Activated T-cell treated with anti-CD3 and anti-CD28 coated beads, Interleukin-2, amount 50 U/mL, for 24 hours (primary cell): ENCODE measurements at regions not wholly inside any gene's neighbourhood (a gene's known extent, or its start where the extent isn't known, plus 50 kb on each side); places are given as distances from the start of the nearest gene placed in this dataset.
"Not testable (repeated sequence)": the region's sequence is repeated elsewhere in the genome, so short reads cannot be mapped to it uniquely, and the experiment has no call there.

ENCODE experiments used
- DNase-seq: peaks from one replicate; pipeline ENCODE4 v3.0.0-alpha.2; 2020
- H3K27ac Mint-ChIP-seq: 2 replicates; pipeline ENCODE4 v1.8.0; 2020; ENCODE audit warnings: mild to moderate bottlenecking, mixed read lengths
- H3K27me3 Mint-ChIP-seq: 2 replicates; pipeline ENCODE4 v1.8.0; 2020; ENCODE audit warnings: mixed read lengths
- H3K36me3 Mint-ChIP-seq: 2 replicates; pipeline ENCODE4 v1.8.0; 2020; ENCODE audit warnings: low read depth, mixed read lengths
- H3K4me1 Mint-ChIP-seq: 2 replicates; pipeline ENCODE4 v1.8.0; 2020; ENCODE audit warnings: low read depth, mixed read lengths
- H3K4me3 Mint-ChIP-seq: 2 replicates; pipeline ENCODE4 v1.8.0; 2020; ENCODE audit warnings: mild to moderate bottlenecking, moderate library complexity, mixed read lengths
- H3K9me3 Mint-ChIP-seq: 2 replicates; pipeline ENCODE4 v1.8.0; 2020; ENCODE audit warnings: mixed read lengths

DNA sequence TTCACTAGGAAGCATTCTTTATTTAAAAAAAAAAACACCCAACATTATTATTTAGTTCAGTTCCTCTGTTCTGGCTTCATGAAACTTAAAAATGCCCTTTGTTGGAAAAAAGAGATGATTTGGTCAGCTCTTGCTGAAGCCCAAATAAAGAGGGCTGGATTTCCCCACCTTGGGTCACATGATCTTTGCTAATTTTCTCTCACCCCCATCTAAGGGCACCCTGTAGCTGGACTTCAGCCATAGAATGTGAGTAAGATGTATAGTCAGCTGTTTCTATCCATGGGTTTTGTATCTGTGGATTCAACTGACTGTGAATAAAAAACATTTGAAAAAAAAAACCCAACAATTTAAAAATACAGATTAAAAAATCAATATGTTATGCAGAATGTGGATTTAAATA is 213.9 kb upstream of the SULF2 start:
- H3K9me3 Mint-ChIP-seq = peaks cover 3% of the 10 kb centered on the region
- no peak overlapping the region for H3K27ac Mint-ChIP-seq
- no peak overlapping the region for H3K4me3 Mint-ChIP-seq
- no peak for DNase-seq
- no peaks in the 10 kb centered on the region for H3K36me3 Mint-ChIP-seq
- H3K4me1 Mint-ChIP-seq = no peaks in the 10 kb centered on the region
- H3K27me3 Mint-ChIP-seq = peaks cover 16% of the 10 kb centered on the region

GRCh38 chr20:47998736-47999135 is 213.5 kb upstream of the SULF2 start:
- H3K4me1 Mint-ChIP-seq = no peaks in the 10 kb centered on the region
- DNase-seq = no peak
- H3K9me3 Mint-ChIP-seq = peaks cover 3% of the 10 kb centered on the region
- H3K36me3 Mint-ChIP-seq = no peaks in the 10 kb centered on the region
- no peak overlapping the region for H3K4me3 Mint-ChIP-seq
- peaks cover 13% of the 10 kb centered on the region for H3K27me3 Mint-ChIP-seq
- no peak overlapping the region for H3K27ac Mint-ChIP-seq

- Mint-ChIP-seq H3K4me1 (no peaks in the 10 kb centered on the region), H3K27ac (no peak overlapping the region), H3K4me3 (no peak overlapping the region), H3K27me3 (peaks cover 5% of the 10 kb centered on the region), H3K9me3 (peaks cover 5% of the 10 kb centered on the region), H3K36me3 (no peaks in the 10 kb centered on the region)
- DNase-seq = no peak
Measured at GRCh38 chr20:47995661-47996060, 210.4 kb upstream of the SULF2 start.

DNA sequence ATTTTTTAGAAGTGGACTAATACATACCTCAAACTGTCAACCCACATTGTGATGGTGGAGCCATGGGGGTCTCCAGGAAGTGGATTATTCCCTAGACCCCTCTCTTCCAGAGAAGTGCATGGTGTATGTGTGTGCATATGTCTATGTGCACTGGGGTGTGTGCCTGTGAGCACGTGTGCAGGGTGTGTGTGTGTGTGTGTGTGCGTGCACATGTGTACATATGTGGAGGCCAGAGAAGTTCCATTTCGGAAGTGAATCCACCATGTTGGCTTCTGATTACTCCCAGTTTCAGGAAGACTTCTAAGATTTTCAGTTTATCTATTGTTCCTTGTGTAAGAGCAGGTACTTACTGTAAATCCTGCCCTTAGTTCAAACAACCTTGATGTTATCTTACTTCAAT is 208.5 kb upstream of the SULF2 start:
- H3K36me3 Mint-ChIP-seq = no peaks in the 10 kb centered on the region

DNA sequence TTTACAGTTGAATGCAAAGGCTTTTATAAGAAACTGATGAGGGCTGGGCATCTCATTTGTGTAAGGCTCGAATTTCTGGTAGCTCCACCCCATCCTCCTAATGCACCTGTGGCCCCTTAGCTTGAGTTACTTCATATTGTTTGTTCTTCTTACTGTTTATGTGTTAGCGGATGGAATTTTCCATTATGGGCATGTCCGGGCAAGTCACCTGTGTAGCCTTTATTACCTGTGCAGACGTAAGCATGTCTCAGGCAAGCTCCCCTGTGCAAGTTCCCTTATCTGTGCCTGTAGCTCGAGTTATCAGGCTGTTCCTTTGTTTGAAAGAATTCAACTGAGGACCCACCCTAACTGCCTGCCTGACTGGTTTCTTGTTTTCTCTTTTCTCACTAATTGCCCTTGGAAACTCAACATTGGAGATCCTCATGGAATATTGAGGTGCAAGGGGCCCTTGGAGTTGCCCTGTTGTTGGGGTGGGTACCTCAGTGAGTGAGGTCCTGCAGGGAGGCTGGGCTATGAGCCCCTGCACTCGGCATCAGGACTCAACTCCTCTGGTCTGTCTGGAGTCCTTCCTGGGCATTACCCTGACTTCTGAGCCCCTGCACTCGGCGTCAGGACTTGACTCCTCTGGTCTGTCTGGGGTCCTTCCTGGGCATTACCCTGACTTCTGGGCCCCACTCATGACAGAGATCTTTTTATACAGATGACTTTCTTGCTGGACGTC is 207.9 kb upstream of the SULF2 start:
- Mint-ChIP-seq H3K4me1 (no peaks in the 10 kb centered on the region), H3K27ac (no peak overlapping the region), H3K27me3 (peaks cover 15% of the 10 kb centered on the region), H3K4me3 (no peak overlapping the region), H3K9me3 (peaks cover 5% of the 10 kb centered on the region), H3K36me3 (no peaks in the 10 kb centered on the region)
- no peak for DNase-seq

More for the DNA sequence above, 208.5 kb upstream of the SULF2 start:
- no peak for DNase-seq
- Mint-ChIP-seq H3K27me3 (peaks cover 15% of the 10 kb centered on the region), H3K4me1 (no peaks in the 10 kb centered on the region), H3K9me3 (peaks cover 5% of the 10 kb centered on the region), H3K27ac (no peak overlapping the region), H3K4me3 (no peak overlapping the region)

DNA sequence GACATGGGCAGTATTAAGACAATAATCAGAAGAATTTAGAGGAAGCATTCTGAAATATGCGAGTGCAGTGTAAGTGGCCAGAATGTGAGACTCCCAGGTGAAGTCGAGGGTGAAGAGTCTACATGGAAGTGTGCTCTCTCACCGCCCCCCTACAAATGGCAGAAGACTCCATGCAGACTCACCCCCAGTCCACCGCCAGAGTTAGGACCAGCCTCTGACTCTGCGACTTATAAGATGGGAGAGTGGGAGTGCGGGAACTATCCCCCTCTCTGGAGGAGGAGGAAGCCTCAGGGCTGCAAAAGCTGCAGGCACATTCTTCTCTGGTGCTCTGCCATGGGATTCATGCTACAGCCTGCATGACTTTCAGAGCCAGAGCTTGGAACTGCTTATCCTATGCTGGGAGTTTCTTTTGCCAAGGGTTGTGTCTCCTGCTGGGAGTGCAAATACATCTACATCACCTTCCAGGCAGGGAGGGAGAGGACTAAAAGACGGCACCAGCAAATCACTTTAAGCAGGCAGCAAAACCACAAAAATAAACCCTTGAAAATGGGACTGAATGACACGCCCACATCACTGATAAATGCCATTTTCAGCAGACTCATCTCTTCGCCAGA is 206.7 kb upstream of the SULF2 start:
- no peak overlapping the region for H3K4me3 Mint-ChIP-seq
- DNase-seq = no peak
- H3K36me3 Mint-ChIP-seq = no peaks in the 10 kb centered on the region
- peaks cover 10% of the 10 kb centered on the region for H3K27me3 Mint-ChIP-seq
- no peaks in the 10 kb centered on the region for H3K4me1 Mint-ChIP-seq
- H3K9me3 Mint-ChIP-seq = peaks cover 5% of the 10 kb centered on the region
- H3K27ac Mint-ChIP-seq = no peak overlapping the region

DNA sequence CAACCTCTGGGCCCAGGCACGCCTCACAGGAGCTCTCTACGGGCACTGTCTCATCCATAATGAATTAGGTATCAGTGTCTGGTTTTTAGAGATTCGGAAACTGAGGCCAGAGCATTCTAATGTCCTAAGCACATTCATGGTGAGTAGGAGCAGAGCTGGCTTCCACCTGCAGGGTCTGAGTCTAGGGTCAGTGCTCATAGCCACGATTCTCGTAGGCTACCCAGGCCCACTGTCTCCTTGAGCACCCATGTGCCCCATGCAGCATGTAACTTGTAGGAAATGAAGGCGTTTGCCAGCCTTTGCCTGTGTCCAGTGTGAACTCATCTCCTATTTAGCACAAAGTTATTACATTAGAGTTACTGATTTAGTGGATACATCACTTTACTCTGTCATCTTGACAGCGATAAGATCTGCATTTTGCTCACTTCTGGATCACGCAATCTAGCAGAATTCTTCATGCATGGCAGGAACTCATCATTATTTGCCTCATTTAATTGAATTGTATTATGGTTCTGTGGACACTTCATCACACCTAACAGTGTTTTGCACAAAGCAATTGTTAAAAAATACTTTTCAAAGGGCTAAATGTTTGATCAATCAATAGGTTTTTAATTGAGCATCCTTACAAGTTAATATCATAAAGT is 205.3 kb upstream of the SULF2 start:
- DNase-seq = no peak
- no peaks in the 10 kb centered on the region for H3K36me3 Mint-ChIP-seq
- H3K4me3 Mint-ChIP-seq = no peak overlapping the region
- no peaks in the 10 kb centered on the region for H3K4me1 Mint-ChIP-seq
- H3K27me3 Mint-ChIP-seq = peaks cover 10% of the 10 kb centered on the region
- peaks cover 5% of the 10 kb centered on the region for H3K9me3 Mint-ChIP-seq
- no peak overlapping the region for H3K27ac Mint-ChIP-seq

GRCh38 chr20:47989957-47990356 is 204.7 kb upstream of the SULF2 start:
- Mint-ChIP-seq H3K4me3 (no peak overlapping the region), H3K27me3 (peaks cover 10% of the 10 kb centered on the region), H3K4me1 (no peaks in the 10 kb centered on the region), H3K36me3 (no peaks in the 10 kb centered on the region), H3K9me3 (peaks cover 5% of the 10 kb centered on the region), H3K27ac (no peak overlapping the region)
- DNase-seq = no peak

- H3K27me3 Mint-ChIP-seq = peaks cover 12% of the 10 kb centered on the region
- no peak overlapping the region for H3K27ac Mint-ChIP-seq
Measured at GRCh38 chr20:47988676-47989075, 203.4 kb upstream of the SULF2 start.

GRCh38 chr20:47985092-47985850 is 200.0 kb upstream of the SULF2 start:
- Mint-ChIP-seq H3K4me3 (no peak overlapping the region), H3K36me3 (no peaks in the 10 kb centered on the region), H3K4me1 (no peaks in the 10 kb centered on the region), H3K27ac (no peak overlapping the region), H3K9me3 (no peaks in the 10 kb centered on the region), H3K27me3 (peaks cover 26% of the 10 kb centered on the region)
- no peak for DNase-seq

More at GRCh38 chr20:47988676-47989075, 203.4 kb upstream of the SULF2 start:
- Mint-ChIP-seq H3K9me3 (peaks cover 5% of the 10 kb centered on the region), H3K4me1 (no peaks in the 10 kb centered on the region), H3K4me3 (no peak overlapping the region), H3K36me3 (no peaks in the 10 kb centered on the region)
- DNase-seq = no peak

DNA sequence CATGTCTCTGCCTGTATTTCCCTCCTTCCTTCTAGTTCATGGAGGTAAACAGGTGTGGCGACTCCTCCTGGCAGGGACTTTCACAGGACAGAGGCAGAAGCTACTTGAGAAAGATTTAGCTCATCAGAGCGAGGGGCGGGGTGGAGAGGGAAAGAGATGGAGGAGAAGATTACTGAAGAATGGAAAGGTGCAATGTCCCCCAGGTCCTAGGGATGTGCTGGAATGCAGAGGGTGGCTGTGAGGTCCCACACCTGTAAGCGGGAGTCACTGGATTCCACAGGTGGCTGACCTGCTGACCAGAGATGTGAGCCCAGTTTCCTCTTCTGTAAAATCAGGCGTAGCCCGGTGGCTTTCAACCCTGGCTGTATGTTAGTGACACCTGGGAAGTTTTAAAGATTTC is 199.2 kb upstream of the SULF2 start:
- Mint-ChIP-seq H3K27ac (no peak overlapping the region), H3K4me3 (no peak overlapping the region), H3K27me3 (peaks cover 18% of the 10 kb centered on the region), H3K4me1 (no peaks in the 10 kb centered on the region), H3K36me3 (no peaks in the 10 kb centered on the region), H3K9me3 (no peaks in the 10 kb centered on the region)
- DNase-seq = no peak

DNA sequence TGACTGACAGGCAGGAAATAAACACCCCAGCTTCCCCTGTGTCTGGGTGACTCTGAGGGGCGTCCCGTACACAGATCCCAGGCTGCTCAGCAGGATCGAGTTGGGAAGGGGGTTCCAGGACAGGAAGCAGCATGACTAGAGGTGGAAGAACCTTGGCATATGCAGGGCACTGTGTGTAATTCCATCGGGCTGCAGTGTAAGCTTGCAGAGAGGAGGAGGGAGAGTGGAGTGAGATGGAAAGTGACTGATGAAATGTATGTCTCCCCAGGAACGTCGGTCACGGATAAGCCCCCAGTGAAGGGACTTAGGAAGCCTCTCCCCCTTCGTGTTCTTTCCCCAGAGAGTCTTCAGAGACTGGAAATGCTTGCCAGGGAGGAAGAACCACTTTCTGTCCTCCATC is 198.4 kb upstream of the SULF2 start:
- H3K36me3 Mint-ChIP-seq, H3K9me3 Mint-ChIP-seq, DNase-seq, H3K4me3 Mint-ChIP-seq, H3K4me1 Mint-ChIP-seq, H3K27ac Mint-ChIP-seq: not testable (repeated sequence)
- H3K27me3 Mint-ChIP-seq = peaks cover 22% of the 10 kb centered on the region

DNA sequence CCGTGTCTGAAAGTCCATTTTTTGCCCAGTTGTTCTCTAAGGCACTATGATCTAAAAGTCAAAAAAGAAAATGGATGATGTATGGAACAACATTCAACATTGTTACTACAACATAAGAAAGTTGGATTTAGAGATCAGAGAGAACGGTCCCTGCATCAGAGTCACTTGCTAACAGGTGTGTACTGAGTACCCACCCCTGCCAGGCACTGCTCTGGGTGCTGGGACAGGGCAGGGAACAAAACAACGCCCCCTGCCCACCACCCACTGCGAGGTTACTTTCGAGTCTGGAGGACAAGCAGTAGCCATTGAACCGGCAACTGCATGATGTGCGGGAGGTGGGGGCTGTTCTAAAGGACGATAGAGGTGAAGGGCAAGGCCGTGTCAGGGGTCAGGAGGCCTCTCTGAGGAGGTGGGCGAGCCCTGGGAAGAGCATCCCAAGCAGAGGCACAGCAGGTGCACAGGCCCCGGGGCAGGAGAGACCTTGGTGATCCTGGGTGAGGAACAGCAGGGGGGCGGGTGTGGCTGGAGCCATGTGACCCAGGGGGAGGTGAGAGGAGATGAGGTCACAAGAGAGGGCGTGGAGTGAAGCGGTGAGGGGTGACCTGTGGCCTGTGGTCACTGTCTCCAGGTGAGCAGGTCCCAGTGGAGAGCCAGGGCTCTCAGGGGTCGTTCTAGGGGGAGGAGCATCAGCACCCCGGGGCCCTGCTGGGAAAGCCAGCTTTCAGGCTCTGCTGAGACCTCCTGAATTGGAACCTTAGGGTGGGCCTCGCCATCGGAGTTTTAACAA is 197.5 kb upstream of the SULF2 start:
- Mint-ChIP-seq H3K9me3 (no peaks in the 10 kb centered on the region), H3K36me3 (no peaks in the 10 kb centered on the region), H3K4me1 (peaks cover 3% of the 10 kb centered on the region), H3K4me3 (no peak overlapping the region), H3K27ac (no peak overlapping the region), H3K27me3 (peaks cover 27% of the 10 kb centered on the region)
- no peak for DNase-seq

DNA sequence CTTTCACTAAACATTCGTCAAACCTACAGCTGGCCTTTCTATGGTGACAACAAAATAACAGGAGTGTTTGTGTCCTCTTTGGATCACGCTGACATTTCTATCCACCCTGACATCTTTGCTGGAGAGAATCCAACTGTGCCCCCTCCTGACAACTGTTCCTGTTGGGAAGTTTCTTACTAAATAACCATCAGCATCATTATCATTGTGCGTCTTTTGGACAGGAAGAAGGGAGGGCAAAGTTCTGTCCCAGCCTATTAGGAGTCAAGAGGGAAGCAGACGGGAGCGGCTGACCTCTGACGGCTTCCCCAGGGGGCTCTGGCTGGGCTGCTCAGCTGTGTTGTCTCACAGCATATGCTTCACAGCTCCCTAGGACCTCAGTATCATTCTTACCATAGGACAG is 195.9 kb upstream of the SULF2 start:
- no peak for DNase-seq
- H3K9me3 Mint-ChIP-seq = no peaks in the 10 kb centered on the region
- no peak overlapping the region for H3K4me3 Mint-ChIP-seq
- peaks cover 36% of the 10 kb centered on the region for H3K27me3 Mint-ChIP-seq
- H3K27ac Mint-ChIP-seq = no peak overlapping the region
- no peaks in the 10 kb centered on the region for H3K36me3 Mint-ChIP-seq
- peaks cover 7% of the 10 kb centered on the region for H3K4me1 Mint-ChIP-seq
